ENCODE measurements at regions not wholly inside any gene's neighbourhood (a gene's known extent, or its start where the extent isn't known, plus 50 kb on each side); places are given as distances from the start of the nearest gene placed in this dataset.

DNA sequence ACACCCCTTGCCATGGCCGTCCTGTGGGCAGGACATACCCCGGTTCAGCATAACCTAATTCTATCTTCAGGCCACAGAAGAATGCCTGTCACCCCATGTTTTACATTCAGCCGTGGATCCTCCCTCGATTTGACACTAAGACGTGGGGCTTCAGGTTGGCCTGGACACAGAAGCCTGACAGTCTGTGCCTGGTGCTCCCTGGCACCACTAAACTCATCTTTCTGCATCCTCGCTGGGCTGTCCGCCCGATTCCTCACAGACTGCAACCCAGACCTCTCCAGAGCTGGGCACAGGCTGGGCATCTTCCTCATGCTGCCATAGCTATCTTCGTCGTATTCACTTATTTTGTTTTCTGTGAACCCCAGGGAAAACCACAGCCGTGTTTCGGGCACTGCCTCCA, 117.8 kb upstream of the IQSEC1 start:
- CTCF ChIA-PET, result interaction anchor here (0.8 kb wide), 1 partner anchor 264 kb away, joined by 3 read pairs; no protein-coding TSS in a partner anchor
- FAIRE-seq, result no peak
- no peak for TF ChIP-seq YBX1 (IDR thresholded peaks at IDR 0.05)
- TF ChIP-seq ZNF384 (IDR thresholded peaks at IDR 0.05; ENCODE audit: borderline replicate concordance, low read depth, low read length), result no peak
- no peak for TF ChIP-seq STAT3 (IDR thresholded peaks at IDR 0.05; ENCODE audit: low read depth, low read length)
- TF ChIP-seq MYC (IDR thresholded peaks at IDR 0.05; ENCODE audit: insufficient read depth, insufficient read length, insufficient replicate concordance, low read length, severe bottlenecking), result no peak
- no peak for TF ChIP-seq KAT2A (conservative IDR thresholded peaks at IDR 0.05; ENCODE audit: control insufficient read depth, low read depth, low read length)
- TF ChIP-seq ESRRA (IDR thresholded peaks at IDR 0.05; ENCODE audit: low read length), result no peak
- TF ChIP-seq, protein P1, sequence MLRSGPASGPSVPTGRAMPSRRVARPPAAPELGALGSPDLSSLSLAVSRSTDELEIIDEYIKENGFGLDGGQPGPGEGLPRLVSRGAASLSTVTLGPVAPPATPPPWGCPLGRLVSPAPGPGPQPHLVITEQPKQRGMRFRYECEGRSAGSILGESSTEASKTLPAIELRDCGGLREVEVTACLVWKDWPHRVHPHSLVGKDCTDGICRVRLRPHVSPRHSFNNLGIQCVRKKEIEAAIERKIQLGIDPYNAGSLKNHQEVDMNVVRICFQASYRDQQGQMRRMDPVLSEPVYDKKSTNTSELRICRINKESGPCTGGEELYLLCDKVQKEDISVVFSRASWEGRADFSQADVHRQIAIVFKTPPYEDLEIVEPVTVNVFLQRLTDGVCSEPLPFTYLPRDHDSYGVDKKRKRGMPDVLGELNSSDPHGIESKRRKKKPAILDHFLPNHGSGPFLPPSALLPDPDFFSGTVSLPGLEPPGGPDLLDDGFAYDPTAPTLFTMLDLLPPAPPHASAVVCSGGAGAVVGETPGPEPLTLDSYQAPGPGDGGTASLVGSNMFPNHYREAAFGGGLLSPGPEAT (IDR thresholded peaks at IDR 0.05; ENCODE audit: low read depth), result no peak
- TF ChIP-seq SREBF2 (IDR thresholded peaks at IDR 0.05; ENCODE audit: low read length), result no peak
- TF ChIP-seq POLR2AphosphoS5 (IDR thresholded peaks at IDR 0.05; ENCODE audit: low read length), result no peak
- TF ChIP-seq, protein P2, sequence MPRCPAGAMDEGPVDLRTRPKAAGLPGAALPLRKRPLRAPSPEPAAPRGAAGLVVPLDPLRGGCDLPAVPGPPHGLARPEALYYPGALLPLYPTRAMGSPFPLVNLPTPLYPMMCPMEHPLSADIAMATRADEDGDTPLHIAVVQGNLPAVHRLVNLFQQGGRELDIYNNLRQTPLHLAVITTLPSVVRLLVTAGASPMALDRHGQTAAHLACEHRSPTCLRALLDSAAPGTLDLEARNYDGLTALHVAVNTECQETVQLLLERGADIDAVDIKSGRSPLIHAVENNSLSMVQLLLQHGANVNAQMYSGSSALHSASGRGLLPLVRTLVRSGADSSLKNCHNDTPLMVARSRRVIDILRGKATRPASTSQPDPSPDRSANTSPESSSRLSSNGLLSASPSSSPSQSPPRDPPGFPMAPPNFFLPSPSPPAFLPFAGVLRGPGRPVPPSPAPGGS (IDR thresholded peaks at IDR 0.05; ENCODE audit: borderline replicate concordance, insufficient read depth, low read depth, low read length, poor library complexity, severe bottlenecking), result no peak
- TF ChIP-seq, protein P3, sequence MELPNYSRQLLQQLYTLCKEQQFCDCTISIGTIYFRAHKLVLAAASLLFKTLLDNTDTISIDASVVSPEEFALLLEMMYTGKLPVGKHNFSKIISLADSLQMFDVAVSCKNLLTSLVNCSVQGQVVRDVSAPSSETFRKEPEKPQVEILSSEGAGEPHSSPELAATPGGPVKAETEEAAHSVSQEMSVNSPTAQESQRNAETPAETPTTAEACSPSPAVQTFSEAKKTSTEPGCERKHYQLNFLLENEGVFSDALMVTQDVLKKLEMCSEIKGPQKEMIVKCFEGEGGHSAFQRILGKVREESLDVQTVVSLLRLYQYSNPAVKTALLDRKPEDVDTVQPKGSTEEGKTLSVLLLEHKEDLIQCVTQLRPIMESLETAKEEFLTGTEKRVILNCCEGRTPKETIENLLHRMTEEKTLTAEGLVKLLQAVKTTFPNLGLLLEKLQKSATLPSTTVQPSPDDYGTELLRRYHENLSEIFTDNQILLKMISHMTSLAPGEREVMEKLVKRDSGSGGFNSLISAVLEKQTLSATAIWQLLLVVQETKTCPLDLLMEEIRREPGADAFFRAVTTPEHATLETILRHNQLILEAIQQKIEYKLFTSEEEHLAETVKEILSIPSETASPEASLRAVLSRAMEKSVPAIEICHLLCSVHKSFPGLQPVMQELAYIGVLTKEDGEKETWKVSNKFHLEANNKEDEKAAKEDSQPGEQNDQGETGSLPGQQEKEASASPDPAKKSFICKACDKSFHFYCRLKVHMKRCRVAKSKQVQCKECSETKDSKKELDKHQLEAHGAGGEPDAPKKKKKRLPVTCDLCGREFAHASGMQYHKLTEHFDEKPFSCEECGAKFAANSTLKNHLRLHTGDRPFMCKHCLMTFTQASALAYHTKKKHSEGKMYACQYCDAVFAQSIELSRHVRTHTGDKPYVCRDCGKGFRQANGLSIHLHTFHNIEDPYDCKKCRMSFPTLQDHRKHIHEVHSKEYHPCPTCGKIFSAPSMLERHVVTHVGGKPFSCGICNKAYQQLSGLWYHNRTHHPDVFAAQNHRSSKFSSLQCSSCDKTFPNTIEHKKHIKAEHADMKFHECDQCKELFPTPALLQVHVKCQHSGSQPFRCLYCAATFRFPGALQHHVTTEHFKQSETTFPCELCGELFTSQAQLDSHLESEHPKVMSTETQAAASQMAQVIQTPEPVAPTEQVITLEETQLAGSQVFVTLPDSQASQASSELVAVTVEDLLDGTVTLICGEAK (IDR thresholded peaks at IDR 0.05; ENCODE audit: borderline replicate concordance), result no peak
- TF ChIP-seq, protein P4, sequence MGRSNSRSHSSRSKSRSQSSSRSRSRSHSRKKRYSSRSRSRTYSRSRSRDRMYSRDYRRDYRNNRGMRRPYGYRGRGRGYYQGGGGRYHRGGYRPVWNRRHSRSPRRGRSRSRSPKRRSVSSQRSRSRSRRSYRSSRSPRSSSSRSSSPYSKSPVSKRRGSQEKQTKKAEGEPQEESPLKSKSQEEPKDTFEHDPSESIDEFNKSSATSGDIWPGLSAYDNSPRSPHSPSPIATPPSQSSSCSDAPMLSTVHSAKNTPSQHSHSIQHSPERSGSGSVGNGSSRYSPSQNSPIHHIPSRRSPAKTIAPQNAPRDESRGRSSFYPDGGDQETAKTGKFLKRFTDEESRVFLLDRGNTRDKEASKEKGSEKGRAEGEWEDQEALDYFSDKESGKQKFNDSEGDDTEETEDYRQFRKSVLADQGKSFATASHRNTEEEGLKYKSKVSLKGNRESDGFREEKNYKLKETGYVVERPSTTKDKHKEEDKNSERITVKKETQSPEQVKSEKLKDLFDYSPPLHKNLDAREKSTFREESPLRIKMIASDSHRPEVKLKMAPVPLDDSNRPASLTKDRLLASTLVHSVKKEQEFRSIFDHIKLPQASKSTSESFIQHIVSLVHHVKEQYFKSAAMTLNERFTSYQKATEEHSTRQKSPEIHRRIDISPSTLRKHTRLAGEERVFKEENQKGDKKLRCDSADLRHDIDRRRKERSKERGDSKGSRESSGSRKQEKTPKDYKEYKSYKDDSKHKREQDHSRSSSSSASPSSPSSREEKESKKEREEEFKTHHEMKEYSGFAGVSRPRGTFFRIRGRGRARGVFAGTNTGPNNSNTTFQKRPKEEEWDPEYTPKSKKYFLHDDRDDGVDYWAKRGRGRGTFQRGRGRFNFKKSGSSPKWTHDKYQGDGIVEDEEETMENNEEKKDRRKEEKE (IDR thresholded peaks at IDR 0.05), result no peak
- no peak for TF ChIP-seq NRF1 (conservative IDR thresholded peaks at IDR 0.05; ENCODE audit: low read depth, low read length)
- no peak for TF ChIP-seq RBBP5 (conservative IDR thresholded peaks at IDR 0.05)
- no peak for TF ChIP-seq ETV6 (conservative IDR thresholded peaks at IDR 0.05 in 1 of 2, IDR thresholded peaks at IDR 0.05 in 1 of 2; ENCODE audit: borderline replicate concordance in 1 of 2, low read depth in 1 of 2)

More for the DNA sequence above, 117.8 kb upstream of the IQSEC1 start:
- in situ Hi-C loops (cut with MboI), result no loop called here
- no peak overlapping the region for H3K4me2 ChIP-seq (ENCODE audit: control insufficient read depth, insufficient read depth)
- H2AFZ ChIP-seq (ENCODE audit: control insufficient read depth, low read depth, low read length), result no peak overlapping the region
- RAD21 ChIA-PET (ENCODE audit: unreplicated experiment), result interaction anchor here (0.7 kb wide), 1 partner anchor 30 kb away, joined by 4 read pairs; no protein-coding TSS in a partner anchor
- H3K79me2 ChIP-seq (ENCODE audit: control insufficient read depth, insufficient read depth, low read length), result no peaks in the 10 kb centered on the region
- H4K20me1 ChIP-seq (ENCODE audit: control insufficient read depth, insufficient read depth), result no peaks in the 10 kb centered on the region
- DNase-seq (ENCODE audit: low read depth, low spot score) (no peak), ATAC-seq (no peak)
- POLR2A ChIA-PET, result no interaction called here
- intact Hi-C loops (cut with micrococcal nuclease; ENCODE audit: unreplicated experiment), result no loop called here
- H3K27ac ChIP-seq (ENCODE audit: control insufficient read depth, insufficient read depth), result no peak overlapping the region
- H3K9ac ChIP-seq (ENCODE audit: control insufficient read depth, insufficient read depth, low read length), result no peak overlapping the region
- H3K4me1 ChIP-seq (ENCODE audit: control insufficient read depth, insufficient read depth, low read length), result no peaks in the 10 kb centered on the region
- H3K9me3 ChIP-seq (replicated peaks; ENCODE audit: control insufficient read depth, insufficient read depth, low read length), result no peaks in the 10 kb centered on the region
- BruUV-seq (replicated peaks), result no TSS peak
- no peaks in the 10 kb centered on the region for H3K36me3 ChIP-seq (ENCODE audit: control insufficient read depth in 2 of 2, insufficient read depth in 2 of 2, low read length in 1 of 2)
- SMC1A ChIA-PET (ENCODE audit: uncharacterized antibody, unreplicated experiment), result no interaction called here
- 37% methylated on average over 12 of the region's 12 CpGs for WGBS (ENCODE audit: insufficient coverage, insufficient replicate concordance, low lambda C conversion rate, missing lambda C conversion rate)
- H3K27me3 ChIP-seq (replicated peaks in 1 of 2; ENCODE audit: control insufficient read depth in 2 of 2, insufficient read depth in 2 of 2, low read length in 1 of 2), result peaks cover 3 to 5% of the 10 kb centered on the region in 2 experiments; a peak in 3 of 4 replicates
- H3K4me3 ChIP-seq, result no peak overlapping the region
